HG03039 (cell line): ENCODE measurements at regions not wholly inside any gene's neighbourhood (a gene's known extent, or its start where the extent isn't known, plus 50 kb on each side); places are given as distances from the start of the nearest gene placed in this dataset.

Experiments
- ATAC-seq: cut with Tn5 transposase; IDR thresholded peaks from one replicate; pipeline ENCODE4 v1.9.1; 2021; ENCODE audit warnings: mild to moderate bottlenecking, moderate library complexity; ENCODE audit not compliant: unreplicated experiment

DNA sequence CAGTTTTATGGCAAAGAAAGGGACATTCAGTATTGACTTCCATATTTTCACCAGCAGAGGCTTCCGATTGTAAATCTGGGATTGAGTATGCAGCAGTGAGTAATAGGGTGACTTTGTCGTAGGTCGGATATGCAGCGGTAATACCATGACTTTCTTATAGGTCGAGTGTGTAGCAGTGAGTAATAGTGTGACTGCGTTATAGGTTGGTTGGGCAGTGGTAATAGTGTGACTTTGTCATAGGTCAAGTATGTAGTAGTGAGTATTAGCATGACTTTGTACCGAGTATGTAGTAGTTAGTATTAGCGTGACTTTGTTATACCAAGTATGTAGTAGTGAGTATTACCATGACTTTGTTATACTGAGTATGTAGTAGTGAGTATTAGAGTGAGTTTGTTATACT lies 268.2 kb upstream of the ADARB2 start:
- no peak for ATAC-seq

DNA sequence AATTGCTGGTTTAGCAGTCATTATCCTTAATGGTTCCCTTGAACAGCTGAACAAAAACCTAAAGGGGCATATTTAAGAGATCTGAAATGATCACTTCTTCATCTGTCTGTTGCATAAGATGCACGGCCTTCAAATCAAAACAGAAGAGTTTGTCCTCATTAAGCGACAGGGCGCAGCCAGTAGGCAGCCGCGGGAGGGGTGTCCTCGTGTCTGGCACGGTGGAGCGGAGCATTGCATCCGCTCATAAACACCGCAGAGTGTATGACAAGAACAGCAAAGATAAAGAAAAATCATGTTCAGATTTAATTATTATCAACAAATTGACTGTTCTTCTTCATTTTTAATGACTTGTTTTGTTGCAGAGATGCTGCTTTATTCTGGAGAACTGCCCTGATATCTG lies 255.6 kb upstream of the ADARB2 start:
- no peak for ATAC-seq

DNA sequence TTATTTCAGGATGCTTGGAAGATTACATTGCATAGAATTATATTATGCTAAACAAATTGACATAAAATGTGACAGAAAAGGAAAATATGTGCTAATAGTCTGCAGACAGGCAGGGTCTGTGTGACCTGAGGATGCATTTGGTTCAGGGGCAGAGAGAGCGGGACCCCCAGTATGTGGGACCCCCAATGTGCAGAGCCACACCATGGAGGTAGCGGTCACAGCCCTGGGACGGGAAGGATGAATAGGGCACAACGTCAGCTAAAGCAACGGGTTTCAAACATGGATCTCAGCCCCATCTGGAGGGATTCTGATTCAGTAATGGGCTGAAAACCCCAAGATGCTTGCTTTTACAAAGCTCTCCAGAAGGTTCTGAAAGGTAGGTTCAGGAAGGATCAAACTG lies 251.8 kb upstream of the ADARB2 start:
- no peak for ATAC-seq

DNA sequence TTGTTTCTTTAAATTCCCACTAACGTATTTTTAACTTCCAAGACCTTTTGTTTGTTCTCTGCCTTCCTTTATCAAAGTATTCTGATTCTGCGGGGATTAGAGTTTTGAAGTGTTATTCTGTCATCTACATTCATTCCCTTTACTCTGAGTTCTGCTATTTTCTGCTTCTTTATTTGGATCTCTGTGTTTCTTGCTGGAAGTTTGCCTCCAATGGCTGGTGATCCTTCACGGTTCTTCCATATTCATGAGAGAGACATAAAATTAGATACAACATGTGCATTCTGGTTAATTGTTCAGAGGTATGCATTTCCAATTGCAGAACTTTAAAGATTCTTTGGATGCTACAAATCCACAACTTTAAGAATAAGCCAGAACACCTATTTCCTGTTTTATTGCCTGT lies 244.7 kb upstream of the ADARB2 start:
- no peak for ATAC-seq

DNA sequence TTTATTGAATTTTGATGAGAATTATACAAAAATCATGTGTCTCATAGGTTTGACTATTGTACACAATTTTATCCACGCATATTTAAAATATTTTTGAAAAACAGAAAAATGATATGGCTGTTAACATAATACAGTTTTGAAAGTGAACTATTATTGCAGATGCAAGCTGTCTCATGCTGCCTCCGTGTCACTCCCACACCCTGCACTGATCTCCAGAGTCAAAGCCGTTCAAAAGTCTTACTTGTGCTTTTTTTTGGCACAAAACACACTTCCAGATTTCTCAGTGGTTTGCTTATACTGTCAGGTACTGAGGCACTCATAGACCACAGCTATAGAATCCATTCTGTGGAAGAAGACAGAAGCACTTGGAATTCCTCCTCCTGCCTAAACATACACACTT lies 243.1 kb upstream of the ADARB2 start:
- no peak for ATAC-seq

DNA sequence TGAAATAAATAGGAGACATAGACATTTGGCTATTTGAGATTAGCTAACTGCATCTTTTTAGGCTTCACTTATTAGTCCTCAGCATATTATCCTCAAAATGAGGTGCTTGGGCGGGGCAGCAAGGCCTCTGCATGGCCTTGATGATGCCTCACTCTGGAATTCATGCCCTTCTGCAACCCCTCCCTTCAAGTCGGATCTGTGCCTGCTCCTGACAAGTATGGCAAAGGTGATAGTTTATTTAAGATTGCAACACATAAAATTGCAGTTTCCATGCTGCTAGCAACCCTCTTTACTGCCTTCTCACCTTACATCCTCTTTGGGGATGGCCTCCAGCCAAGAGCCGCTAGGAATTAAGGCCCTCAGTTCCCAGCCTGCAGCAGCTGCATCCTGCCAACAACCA lies 241.3 kb upstream of the ADARB2 start:
- no peak for ATAC-seq

DNA sequence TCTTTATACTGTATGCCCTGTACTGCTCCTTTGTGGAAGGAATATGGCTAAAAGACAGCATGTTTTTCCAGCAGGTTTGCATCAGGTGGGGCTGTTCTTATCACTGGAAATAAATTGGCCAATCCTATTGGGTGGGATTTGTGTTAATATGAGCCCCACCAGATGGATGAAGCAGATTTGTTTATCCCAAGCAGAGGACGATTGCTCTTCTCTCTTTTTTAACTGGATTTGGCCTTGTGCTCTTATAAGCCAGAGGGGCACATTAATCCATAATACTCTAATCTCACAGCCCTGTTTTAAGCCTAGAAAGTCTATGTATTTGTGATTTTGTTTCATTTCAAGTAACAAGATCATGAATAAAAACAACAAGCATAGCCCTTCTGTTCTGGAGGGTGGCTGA lies 240.1 kb upstream of the ADARB2 start:
- ATAC-seq: no peak

DNA sequence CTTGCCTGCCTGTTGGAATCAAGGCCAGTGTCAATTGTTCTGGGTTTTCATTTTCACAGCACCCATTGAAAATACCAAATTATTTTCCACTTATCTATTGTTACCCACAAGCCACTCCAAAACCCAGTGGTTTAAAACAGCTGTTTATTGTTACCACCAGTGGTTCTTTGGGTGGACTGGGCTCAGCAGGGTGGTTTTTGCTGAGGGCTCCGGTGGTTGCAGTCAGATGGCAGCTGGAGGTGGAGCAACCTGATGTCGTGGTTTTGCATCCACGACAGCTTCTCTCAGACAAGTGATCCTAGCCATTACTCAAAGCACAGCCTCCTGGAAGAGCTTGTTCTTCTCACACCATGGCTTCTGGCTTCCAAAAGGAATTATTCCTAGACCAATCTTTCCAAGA lies 235.1 kb upstream of the ADARB2 start:
- ATAC-seq: no peak

DNA sequence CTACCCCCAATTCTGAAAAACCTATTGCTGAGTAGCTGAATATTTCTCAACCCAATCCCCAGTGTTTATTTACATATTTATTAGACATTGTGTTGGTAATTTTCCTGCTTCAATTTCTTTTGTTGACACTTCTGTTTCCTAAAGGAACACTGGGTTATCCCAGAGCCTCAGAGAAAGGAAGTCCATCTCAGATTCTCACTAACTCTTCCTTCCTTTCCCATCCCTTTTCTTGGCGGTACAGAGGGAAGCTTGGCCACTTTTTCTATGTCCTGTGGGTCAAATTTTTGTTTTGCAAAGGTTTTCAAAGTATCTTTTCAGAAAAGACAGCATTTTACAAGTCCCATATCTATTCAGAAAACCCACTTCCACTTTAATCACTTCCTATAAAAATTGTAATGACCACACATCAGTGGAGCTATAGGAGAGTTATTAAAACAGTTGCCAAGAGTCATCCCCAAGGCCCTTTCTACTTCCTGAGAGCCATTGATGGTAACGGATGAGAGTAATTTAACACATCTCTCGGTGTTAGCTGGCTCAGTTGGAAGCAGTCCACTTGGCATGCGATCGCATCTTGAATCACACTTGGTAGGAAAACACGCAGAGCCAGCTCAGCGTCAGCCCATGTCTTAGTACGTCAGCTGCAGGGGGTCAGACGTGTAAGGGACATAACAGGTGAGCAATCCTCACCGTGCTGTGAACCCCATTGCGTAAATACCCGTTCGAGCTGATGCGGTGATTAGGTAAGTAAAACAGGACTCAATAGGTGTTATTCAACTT lies 231.1 kb upstream of the ADARB2 start:
- ATAC-seq: no peak

DNA sequence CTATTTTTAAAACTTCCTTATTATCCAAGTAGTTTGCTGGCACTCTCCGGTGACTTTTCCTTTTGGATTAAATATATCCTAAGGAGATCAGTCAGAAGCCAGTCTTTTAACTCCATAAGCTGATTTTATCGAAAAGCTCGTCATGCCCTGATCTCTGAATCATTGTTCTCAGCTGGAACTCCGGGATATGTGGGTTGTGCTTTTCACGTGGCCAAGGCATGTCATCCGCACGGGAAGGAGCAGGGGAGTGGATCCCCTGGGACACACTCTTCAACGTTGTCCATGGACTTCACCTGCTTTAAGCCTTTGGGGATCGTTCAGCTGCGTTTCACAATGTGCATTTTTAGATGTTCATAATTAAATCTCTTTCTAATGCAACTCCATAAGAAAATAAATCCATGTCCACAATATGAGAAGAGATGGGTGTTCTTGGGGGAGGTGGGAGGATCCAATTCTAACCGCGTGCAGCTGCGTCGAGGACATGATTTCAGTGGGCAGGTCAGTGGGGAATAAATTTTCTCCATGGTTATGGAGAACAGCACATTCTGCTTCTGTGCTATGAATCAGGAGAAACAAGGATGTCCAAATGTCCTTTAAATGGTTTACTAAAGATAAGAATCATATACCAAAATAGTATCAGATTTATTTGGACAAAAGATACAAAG lies 229.5 kb upstream of the ADARB2 start:
- no peak for ATAC-seq

DNA sequence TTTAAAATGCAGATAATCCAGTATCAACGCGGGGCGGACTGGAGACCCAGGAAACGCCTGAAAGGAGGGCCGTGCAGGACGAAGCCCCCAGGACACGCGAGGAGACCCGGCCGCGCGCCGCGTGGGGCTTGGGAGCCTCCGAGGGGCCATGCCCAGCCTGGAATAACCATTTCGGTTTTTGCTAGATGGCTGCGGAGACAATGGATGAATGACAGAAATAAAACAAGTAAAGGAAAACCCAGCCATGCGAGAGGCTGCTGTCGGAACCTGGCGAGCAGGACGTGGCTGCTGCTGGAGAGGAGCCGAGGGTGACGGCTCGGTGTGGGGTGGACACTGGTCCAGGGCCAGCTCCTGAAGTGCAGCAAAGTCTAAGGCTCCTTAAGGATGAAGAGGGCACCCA lies 227.2 kb upstream of the ADARB2 start:
- no peak for ATAC-seq

DNA sequence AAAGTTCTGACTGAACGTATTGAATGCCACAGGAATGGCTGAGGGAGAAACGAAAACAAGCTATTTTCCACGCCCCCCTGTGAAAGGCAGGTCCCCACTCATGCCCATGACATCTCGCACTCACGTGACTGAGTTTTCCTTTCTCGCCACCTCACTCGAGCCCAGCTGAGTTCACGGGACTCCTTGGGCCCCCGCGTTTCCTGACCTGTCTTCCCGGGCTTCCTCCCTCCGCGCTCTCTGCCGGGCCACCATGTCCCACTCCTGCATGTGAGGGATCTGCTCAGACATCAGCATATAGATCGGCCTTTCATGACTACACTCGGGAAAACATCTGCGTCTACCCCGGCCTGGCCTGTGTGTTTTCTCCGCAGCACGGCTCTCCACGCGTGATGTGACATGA lies 226.0 kb upstream of the ADARB2 start:
- no peak for ATAC-seq

DNA sequence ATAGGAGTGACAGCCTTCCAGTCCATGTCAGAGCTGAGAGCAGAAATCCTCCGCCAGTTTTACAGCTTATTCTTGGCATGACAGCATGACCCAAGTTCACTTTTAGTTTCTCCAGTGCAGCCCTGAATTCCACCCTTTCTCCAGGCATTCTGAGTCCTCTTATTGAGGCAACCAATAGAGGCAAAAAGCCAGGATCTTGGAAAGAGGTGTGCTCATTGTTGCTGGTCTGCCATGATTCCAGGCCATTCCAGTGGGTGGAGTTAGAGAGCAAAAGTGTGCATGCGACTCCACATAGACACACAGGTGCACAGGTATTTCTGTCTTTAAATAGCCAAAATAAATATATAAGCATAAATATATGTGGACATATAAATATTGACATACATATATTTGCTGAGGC lies 224.7 kb upstream of the ADARB2 start:
- no peak for ATAC-seq

DNA sequence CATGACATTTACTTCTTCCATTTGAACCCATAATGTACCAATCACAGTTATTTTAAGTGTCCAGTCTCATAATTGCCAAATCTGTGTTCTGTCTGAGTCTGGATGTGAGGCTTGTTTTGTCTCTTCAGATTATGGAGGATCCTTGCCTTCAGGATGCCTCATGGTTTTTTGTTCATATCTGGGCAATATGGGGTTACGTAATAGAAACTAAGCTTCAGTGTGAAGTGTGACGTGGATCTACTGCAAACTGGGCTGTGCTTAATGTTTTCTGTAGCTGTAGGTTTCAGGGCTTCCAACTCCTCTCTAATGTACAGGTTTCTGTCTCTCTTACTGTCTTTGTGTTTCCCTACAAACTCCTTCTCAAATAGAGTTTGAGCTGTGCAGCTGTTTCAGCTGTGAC lies 223.7 kb upstream of the ADARB2 start:
- ATAC-seq: no peak

DNA sequence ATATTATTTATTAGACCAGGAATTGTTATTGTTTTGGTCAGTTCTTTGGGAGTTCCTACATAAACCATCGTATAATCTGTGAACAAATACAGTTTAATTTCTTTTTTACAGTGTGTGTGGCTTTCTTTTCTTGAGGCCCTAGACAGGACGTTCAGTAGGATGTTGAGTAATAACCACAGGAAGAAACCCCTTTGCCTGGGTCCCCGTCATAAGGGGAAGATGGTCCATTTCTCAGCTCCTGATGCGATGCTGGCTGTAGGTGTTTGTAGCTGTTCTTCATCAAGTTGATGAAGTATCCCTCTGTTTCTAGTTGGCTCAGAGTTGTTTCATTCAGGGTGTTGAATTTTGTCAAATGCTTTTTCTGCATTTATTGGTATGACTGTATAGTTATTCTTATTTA lies 219.7 kb upstream of the ADARB2 start:
- ATAC-seq: no peak

DNA sequence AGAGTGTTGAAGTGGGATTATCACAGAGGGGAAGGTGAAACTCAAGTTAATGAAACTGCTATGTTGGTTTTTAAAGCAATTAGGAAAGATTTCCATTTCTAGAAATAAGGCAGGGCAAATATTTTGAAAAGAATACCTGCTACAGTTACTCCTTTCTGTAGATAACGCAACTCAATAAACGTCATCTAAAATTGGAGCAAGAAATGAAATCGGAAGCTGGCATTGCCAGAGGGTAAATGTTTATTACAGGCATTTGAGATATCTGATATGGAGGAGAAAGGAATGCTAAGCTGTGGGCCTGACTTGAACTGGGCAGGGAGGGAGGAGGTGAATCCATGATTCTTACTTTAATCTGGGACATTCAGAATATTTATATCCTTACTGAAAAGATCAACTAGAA lies 217.0 kb upstream of the ADARB2 start:
- ATAC-seq: no peak

DNA sequence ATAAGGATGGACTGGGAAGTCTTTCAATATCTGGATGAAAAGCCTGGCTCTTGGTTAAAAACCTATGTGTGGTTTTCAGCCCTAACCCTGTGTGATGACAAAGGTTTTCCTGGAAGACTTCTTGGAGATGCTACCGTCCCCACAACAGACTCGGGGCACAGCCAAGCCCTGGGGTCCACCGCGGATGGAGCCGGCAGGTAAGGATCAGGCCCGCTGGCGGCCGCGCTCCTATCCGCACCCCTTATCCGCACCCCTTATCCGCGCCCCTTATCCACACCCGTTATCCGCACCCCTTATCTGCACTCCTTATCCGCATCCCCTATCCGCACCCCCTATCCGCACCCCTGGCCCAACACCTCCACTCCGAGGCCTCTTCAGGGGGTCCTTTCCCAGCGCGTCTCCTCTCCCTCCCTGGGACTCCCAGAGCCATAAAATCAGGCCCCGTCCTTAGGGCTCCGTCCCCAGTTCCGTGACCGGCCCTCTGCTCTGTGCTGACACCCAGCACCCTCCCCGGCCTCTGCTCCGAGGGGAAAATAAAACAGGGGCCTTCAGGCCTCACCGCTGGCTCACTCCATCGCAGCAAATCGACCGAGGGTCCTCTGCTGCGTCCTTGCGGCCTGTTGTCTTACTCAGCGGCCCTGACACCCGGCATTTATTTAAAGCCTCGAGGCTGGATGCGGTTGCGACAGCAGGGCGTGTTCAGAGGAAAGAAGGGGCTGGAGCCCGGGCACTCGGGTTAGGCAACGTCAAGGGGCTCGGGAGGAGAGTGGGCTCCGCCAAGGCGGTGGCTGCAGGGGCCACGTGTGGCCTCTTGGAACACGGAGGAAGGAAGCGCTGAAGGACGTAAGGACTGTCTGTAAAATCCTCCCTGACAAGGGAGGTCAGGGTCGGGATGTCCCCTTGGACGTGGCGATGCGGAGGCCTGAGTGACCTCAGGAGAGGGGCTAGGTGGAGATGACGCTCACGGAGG lies 215.1 kb upstream of the ADARB2 start:
- ATAC-seq: no peak

DNA sequence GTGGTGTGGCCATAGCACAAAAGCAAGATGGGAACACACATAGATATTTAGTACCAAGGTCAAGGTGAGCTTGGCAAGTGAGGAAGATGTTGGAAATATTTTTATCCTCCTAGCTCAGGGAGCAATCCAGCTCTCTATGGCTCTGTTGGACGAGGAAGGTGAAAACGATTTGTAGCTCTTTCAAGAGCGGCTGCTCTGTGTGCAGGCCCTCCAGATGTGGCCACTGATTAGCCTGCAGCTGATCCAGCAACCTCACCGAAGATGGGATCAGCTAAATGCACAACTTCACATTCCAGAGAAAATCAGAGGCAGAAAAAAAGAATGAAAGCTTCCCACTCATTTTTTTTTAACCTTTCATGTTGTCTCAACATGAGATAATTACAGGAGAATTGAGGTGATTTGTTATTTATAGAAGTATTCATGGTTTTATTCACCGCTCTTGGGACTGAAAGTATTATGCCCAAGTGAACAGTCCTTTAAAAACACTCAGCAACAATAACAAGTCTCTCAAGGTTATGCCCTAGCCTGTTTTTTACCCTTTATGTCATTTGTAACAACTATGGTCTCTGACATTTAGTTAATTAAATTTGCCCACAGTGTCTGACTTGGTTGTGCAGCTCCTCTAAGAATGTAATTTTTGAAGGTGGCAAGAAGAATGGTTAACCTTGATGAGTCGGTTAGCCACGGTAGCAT lies 213.6 kb upstream of the ADARB2 start:
- ATAC-seq: no peak

DNA sequence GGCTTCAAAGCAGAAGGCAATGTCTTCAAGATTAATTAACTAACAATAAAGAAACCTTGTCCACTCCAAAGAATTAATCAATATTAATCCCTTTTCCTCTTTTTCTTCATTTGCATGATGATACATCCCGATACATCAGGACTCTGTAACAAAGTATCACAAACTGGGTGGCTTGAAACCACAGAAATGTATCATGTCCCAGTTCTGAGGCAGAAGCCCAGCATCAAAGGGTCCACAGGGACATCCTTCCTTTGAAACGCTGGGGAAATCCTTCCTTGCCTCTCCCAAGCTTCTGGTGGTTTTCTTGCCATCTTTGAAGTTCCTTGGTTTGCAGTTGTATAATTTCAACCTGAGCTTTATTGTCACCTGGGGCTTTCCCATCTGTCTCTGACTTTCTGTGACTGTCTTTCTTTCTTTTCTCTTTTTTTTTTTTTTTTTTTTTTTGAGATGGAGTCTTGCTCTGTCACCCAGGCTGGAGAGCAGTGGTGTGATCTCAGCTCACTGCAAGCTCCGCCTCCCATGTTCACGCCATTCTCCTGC lies 210.2 kb upstream of the ADARB2 start:
- ATAC-seq: no peak

DNA sequence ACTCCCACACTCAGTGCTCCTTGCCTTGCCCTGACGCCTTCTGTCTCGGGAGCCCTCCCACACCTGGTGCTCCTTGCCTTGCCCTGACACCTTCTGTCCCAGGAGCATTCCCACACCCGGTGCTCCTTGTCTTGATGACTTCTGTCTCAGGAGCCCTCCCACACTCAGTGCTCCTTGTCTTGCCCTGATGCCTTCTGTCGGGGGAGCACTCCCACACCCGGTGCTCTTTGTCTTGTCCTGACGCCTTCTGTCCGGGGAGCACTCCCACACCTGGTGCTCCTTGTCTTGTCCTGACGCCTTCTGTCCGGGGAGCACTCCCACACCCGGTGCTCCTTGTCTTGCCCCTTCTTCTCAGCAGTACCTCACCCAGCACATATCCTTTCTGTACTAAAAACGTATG lies 207.2 kb upstream of the ADARB2 start:
- no peak for ATAC-seq

DNA sequence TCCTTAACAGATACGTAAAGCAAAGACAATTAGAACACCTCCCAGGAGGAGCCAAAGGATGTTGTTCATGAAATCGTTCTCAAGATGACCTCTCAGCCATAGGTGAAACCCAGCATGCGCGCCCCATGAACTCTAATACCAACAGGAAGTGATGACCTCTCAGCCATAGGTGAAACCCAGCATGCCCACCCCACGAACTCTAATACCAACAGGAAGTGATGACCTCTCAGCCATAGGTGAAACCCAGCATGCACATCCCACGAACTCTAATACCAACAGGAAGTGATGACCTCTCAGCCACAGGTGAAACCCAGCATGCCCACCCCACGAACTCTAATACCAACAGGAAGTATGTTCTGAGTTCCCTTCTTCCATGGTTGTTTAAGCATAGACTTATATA lies 205.2 kb upstream of the ADARB2 start:
- no peak for ATAC-seq
